Ovary (tissue), 7 donors: ENCODE measurements at regions not wholly inside any gene's neighbourhood (a gene's known extent, or its start where the extent isn't known, plus 50 kb on each side); places are given as distances from the start of the nearest gene placed in this dataset.

Source experiments
- DNase-seq, 5 donors: peaks; one replicate each; pipeline ENCODE4 v3.0.0-alpha.2; 2019 to 2020
- H3K27ac ChIP-seq, 2 donors: fragments of 200-600 bp; one replicate each; pipeline versions ENCODE4 v1.5.1 to v1.8.0; 2019 to 2022
- H3K27me3 ChIP-seq: fragments of 200-600 bp; one replicate; pipeline ENCODE4 v1.8.0; 2022
- H3K36me3 ChIP-seq: fragments of 200-600 bp; sonication (generic); one replicate; pipeline ENCODE4 v1.5.1; 2019
- H3K4me1 ChIP-seq: one replicate; pipeline ENCODE4 v1.8.1; 2013; ENCODE audit warnings: mild to moderate bottlenecking, moderate library complexity; ENCODE audit not compliant: insufficient read depth
- H3K4me3 ChIP-seq: fragments of 200-600 bp; sonication (generic); one replicate; pipeline ENCODE4 v1.5.1; 2017
- H3K9me3 ChIP-seq, 2 donors: fragments of 200-600 bp in 1 of 2; sonication (generic) in 1 of 2; one replicate each; pipeline versions ENCODE4 v1.5.1 to v1.8.1; 2013 to 2019; ENCODE audit warnings: mild to moderate bottlenecking in 1 of 2, moderate library complexity in 1 of 2
- EP300 ChIP-seq: sonication (generic); formaldehyde crosslinking; IDR thresholded peaks from one replicate; pipeline ENCODE4 v1.6.1; 2017; ENCODE audit warnings: antibody characterized with exemption
- POLR2A ChIP-seq: fragments of 450-650 bp; IDR thresholded peaks from one replicate; pipeline ENCODE4 v1.6.1; 2017; ENCODE audit warnings: antibody characterized with exemption, mild to moderate bottlenecking, moderate library complexity
- WGBS, 3 donors: extraction: QIAGEN DNeasy Blood & Tissue Kit in 1 of 3; methylation state at CpG; one replicate each; pipeline versions ENCODE4 v1.1.5 to v1.1.7; 2013 to 2017; 5-methylcytosine and 5-hydroxymethylcytosine counted together
- intact Hi-C, 4 donors: fragments of 100-400 bp; cut with DNase I; formaldehyde crosslinking; loops; one replicate each; pipeline versions ENCODE4 v1.11.0 to v1.15.1; 2022 to 2023
- TF ChIP-seq, protein P1 (sequence below), 3 donors: fragments of 450-650 bp in 2 of 3; fragments of 200-600 bp in 1 of 3; IDR thresholded peaks; one replicate each; pipeline versions ENCODE4 v1.5.1 to v1.8.0; 2016 to 2022; ENCODE audit warnings: antibody characterized with exemption in 3 of 3, mild to moderate bottlenecking in 1 of 3
- donor health status: DM: no; HTN: no; CAD: no; lungs with moderate emphysema.
- donor health status: DM: no; HTN: no; CAD: no.
- donor health status: Bipolar disorder and iron deficiency.
- donor health status: DM: no; HTN: no; CAD: no.
- donor health status: DM: yes; HTN: yes; CAD: no.

DNA sequence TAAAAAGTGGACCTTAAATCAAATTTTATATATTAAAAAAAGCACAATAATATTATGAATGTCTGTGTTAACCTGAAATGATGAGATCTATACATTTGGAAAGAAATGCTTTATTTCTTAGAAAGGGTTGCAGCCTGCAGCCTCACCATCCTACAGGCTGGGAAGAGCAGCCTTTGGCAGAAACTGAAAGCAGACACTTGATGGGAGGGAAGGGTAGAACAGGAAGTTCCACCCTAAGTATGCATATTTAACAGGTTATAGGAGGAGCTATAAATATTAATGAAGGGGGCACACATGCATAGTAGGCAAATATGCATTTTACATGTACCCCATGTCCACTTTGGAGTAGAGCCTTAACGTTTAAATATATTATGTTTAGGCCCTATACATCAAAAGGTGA, 498.0 kb downstream of the FLRT2 start:
- TF ChIP-seq EP300 (no peak), POLR2A (no peak)
- TF ChIP-seq, protein P1, sequence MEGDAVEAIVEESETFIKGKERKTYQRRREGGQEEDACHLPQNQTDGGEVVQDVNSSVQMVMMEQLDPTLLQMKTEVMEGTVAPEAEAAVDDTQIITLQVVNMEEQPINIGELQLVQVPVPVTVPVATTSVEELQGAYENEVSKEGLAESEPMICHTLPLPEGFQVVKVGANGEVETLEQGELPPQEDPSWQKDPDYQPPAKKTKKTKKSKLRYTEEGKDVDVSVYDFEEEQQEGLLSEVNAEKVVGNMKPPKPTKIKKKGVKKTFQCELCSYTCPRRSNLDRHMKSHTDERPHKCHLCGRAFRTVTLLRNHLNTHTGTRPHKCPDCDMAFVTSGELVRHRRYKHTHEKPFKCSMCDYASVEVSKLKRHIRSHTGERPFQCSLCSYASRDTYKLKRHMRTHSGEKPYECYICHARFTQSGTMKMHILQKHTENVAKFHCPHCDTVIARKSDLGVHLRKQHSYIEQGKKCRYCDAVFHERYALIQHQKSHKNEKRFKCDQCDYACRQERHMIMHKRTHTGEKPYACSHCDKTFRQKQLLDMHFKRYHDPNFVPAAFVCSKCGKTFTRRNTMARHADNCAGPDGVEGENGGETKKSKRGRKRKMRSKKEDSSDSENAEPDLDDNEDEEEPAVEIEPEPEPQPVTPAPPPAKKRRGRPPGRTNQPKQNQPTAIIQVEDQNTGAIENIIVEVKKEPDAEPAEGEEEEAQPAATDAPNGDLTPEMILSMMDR (IDR thresholded peaks at IDR 0.05), result no peak
- Histone ChIP-seq H3K9me3 (no peaks in the 10 kb centered on the region), H3K27me3 (no peaks in the 10 kb centered on the region), H3K4me3 (no peak overlapping the region), H3K36me3 (no peaks in the 10 kb centered on the region), H3K4me1 (no peaks in the 10 kb centered on the region), H3K27ac (no peak overlapping the region)
- intact Hi-C loops, result no loop called here
- WGBS, 3 donors, result 80 to 97% (median 91%) methylated on average over 1 of the region's 1 CpG
- no peak for DNase-seq

GRCh38 chr14:86027144-86027543, 497.2 kb downstream of the FLRT2 start:
- Histone ChIP-seq H3K4me1 (no peaks in the 10 kb centered on the region), H3K4me3 (no peak overlapping the region), H3K9me3 (no peaks in the 10 kb centered on the region), H3K27ac (no peak overlapping the region), H3K36me3 (no peaks in the 10 kb centered on the region), H3K27me3 (no peaks in the 10 kb centered on the region)
- DNase-seq, result no peak
- intact Hi-C loops, result no loop called here
- TF ChIP-seq POLR2A (no peak), EP300 (no peak)
- TF ChIP-seq, protein P1 (IDR thresholded peaks at IDR 0.05), result no peak

GRCh38 chr14:86022031-86022629, 492.2 kb downstream of the FLRT2 start:
- Histone ChIP-seq H3K9me3 (no peaks in the 10 kb centered on the region), H3K27me3 (no peaks in the 10 kb centered on the region), H3K4me1 (no peaks in the 10 kb centered on the region), H3K4me3 (no peak overlapping the region), H3K36me3 (no peaks in the 10 kb centered on the region), H3K27ac (no peak overlapping the region)
- DNase-seq, result no peak
- intact Hi-C loops, result no loop called here
- TF ChIP-seq POLR2A (no peak), EP300 (no peak)
- TF ChIP-seq, protein P1 (IDR thresholded peaks at IDR 0.05), result no peak
- 66 to 78% (median 71%) methylated on average over 3 of the region's 3 CpGs for WGBS, 3 donors

DNA sequence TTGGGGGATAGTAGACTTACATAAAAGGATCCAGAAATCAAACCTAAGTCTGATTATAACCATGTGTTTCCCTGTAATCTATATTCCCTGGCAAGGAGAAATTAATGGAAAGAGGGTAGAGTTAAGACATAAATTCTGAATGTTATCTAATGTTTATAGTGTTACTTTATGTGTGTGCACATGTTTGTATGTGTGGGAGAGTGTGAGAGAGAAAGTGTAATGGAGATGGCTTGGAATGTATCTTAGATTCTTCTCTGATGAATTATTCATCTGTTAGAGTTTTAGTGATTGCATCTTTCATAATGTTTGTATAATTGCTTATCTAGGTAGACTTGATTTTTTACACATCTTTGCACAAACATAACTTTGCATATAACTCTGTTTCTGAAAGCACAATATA, 490.9 kb downstream of the FLRT2 start:
- DNase-seq, result no peak
- Histone ChIP-seq H3K27ac (no peak overlapping the region), H3K27me3 (no peaks in the 10 kb centered on the region), H3K36me3 (no peaks in the 10 kb centered on the region), H3K4me1 (no peaks in the 10 kb centered on the region), H3K4me3 (no peak overlapping the region), H3K9me3 (no peaks in the 10 kb centered on the region)
- TF ChIP-seq POLR2A, result no peak
- TF ChIP-seq, protein P1 (IDR thresholded peaks at IDR 0.05), result no peak
- TF ChIP-seq EP300, result no peak
- intact Hi-C loops, result no loop called here

DNA sequence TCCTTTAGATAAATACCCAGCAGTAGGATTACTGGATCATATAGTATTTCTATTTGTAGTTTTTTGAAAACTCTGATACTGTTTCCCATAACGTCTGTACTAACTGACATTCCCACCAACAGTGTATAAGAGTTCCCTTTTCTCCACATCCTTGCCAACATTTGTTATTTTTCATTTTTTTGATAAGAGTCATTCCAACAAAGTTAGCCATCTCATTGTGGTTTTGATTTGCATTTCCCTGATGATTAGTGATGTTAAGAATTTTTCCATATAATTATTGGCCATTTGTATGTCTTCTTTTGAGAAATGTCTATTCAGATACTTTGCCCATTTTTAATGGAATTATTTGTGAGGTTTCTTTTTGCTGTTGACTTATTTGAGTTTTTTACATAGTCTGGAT, 486.0 kb downstream of the FLRT2 start:
- Histone ChIP-seq H3K27me3 (no peaks in the 10 kb centered on the region), H3K4me3 (no peak overlapping the region), H3K27ac (no peak overlapping the region), H3K36me3 (no peaks in the 10 kb centered on the region), H3K4me1 (no peaks in the 10 kb centered on the region), H3K9me3 (no peaks in the 10 kb centered on the region)
- 37 to 55% (median 46%) methylated on average over 1 of the region's 1 CpG for WGBS, 3 donors
- no peak for DNase-seq
- TF ChIP-seq POLR2A (no peak), EP300 (no peak)
- TF ChIP-seq, protein P1 (IDR thresholded peaks at IDR 0.05), result no peak
- intact Hi-C loops, result no loop called here
